ENCODE measurements at regions not wholly inside any gene's neighbourhood (a gene's known extent, or its start where the extent isn't known, plus 50 kb on each side); places are given as distances from the start of the nearest gene placed in this dataset.

- H3K4me2 ChIP-seq (ENCODE audit: control insufficient read depth, extremely low read depth, insufficient read depth, low read depth, low read length), result no peak overlapping the region
- no peak overlapping the region for H3K27ac ChIP-seq (ENCODE audit: control insufficient read depth, insufficient read depth, low read length)
- no peak overlapping the region for H2AFZ ChIP-seq (ENCODE audit: control insufficient read depth, low read length)
- no peaks in the 10 kb centered on the region for H3K9me1 ChIP-seq (ENCODE audit: control insufficient read depth, extremely low read depth, insufficient read depth, low read length)
- TF ChIP-seq EZH2 (IDR thresholded peaks at IDR 0.05; ENCODE audit: low read length) (no peak), CTCF (optimal IDR thresholded peaks at IDR 0.05 in 1 of 3, IDR thresholded peaks at IDR 0.05 in 1 of 3, conservative IDR thresholded peaks at IDR 0.05 in 1 of 3; ENCODE audit: extremely low read depth in 1 of 3, insufficient read depth in 2 of 3, low read length in 3 of 3) (no peak)
- no peaks in the 10 kb centered on the region for H3K4me1 ChIP-seq (ENCODE audit: control insufficient read depth, extremely low read depth, insufficient read depth, low read length)
- H3K36me3 ChIP-seq (ENCODE audit: control insufficient read depth in 2 of 2, extremely low read depth in 1 of 2, insufficient read depth in 2 of 2, low read length in 2 of 2), result no peaks in the 10 kb centered on the region
- no peaks in the 10 kb centered on the region for H4K20me1 ChIP-seq (ENCODE audit: control insufficient read depth, extremely low read depth, insufficient read depth, low read length)
- no peaks in the 10 kb centered on the region for H3K27me3 ChIP-seq (ENCODE audit: control insufficient read depth, extremely low read depth, insufficient read depth, low read length)
- dilution Hi-C loops (cut with MboI; ENCODE audit: extremely low pct_ligation_motif_present, low sequenced_read_pairs), result no loop called here
- FAIRE-seq, result no peak
- no peaks in the 10 kb centered on the region for H3K79me2 ChIP-seq (ENCODE audit: control insufficient read depth, insufficient read depth, low read length)
- H3K9me3 ChIP-seq (ENCODE audit: control insufficient read depth, low read depth, low read length), result no peaks in the 10 kb centered on the region
- H3K9ac ChIP-seq (ENCODE audit: control insufficient read depth, extremely low read depth, insufficient read depth, low read length), result no peak overlapping the region
- H3K4me3 ChIP-seq (ENCODE audit: control insufficient read depth in 2 of 3, extremely low read depth in 1 of 3, insufficient read depth in 2 of 3, low read depth in 1 of 3, low read length in 3 of 3), result no peak overlapping the region
- no peak for DNase-seq (ENCODE audit: low read depth, low spot score)
Measured at GRCh38 chr6:93703431-93703830, 284.1 kb upstream of the EPHA7 start.

GRCh38 chr6:93701526-93701925 lies 282.2 kb upstream of the EPHA7 start:
- H3K27me3 ChIP-seq (ENCODE audit: control insufficient read depth, extremely low read depth, insufficient read depth, low read length), result no peaks in the 10 kb centered on the region
- no peak for FAIRE-seq
- dilution Hi-C loops (cut with MboI; ENCODE audit: extremely low pct_ligation_motif_present, low sequenced_read_pairs), result no loop called here
- H4K20me1 ChIP-seq (ENCODE audit: control insufficient read depth, extremely low read depth, insufficient read depth, low read length), result no peaks in the 10 kb centered on the region
- H3K27ac ChIP-seq (ENCODE audit: control insufficient read depth, insufficient read depth, low read length), result no peak overlapping the region
- no peaks in the 10 kb centered on the region for H3K9me3 ChIP-seq (ENCODE audit: control insufficient read depth, low read depth, low read length)
- no peaks in the 10 kb centered on the region for H3K9me1 ChIP-seq (ENCODE audit: control insufficient read depth, extremely low read depth, insufficient read depth, low read length)
- no peaks in the 10 kb centered on the region for H3K79me2 ChIP-seq (ENCODE audit: control insufficient read depth, insufficient read depth, low read length)
- no peaks in the 10 kb centered on the region for H3K4me1 ChIP-seq (ENCODE audit: control insufficient read depth, extremely low read depth, insufficient read depth, low read length)
- no peak overlapping the region for H3K4me3 ChIP-seq (ENCODE audit: control insufficient read depth in 2 of 3, extremely low read depth in 1 of 3, insufficient read depth in 2 of 3, low read depth in 1 of 3, low read length in 3 of 3)
- no peak overlapping the region for H2AFZ ChIP-seq (ENCODE audit: control insufficient read depth, low read length)
- no peak overlapping the region for H3K9ac ChIP-seq (ENCODE audit: control insufficient read depth, extremely low read depth, insufficient read depth, low read length)
- DNase-seq (ENCODE audit: low read depth, low spot score), result no peak
- no peak for TF ChIP-seq CTCF (optimal IDR thresholded peaks at IDR 0.05 in 1 of 3, IDR thresholded peaks at IDR 0.05 in 1 of 3, conservative IDR thresholded peaks at IDR 0.05 in 1 of 3; ENCODE audit: extremely low read depth in 1 of 3, insufficient read depth in 2 of 3, low read length in 3 of 3)
- TF ChIP-seq EZH2 (IDR thresholded peaks at IDR 0.05; ENCODE audit: low read length), result no peak
- H3K36me3 ChIP-seq (ENCODE audit: control insufficient read depth in 2 of 2, extremely low read depth in 1 of 2, insufficient read depth in 2 of 2, low read length in 2 of 2), result no peaks in the 10 kb centered on the region
- H3K4me2 ChIP-seq (ENCODE audit: control insufficient read depth, extremely low read depth, insufficient read depth, low read depth, low read length), result no peak overlapping the region
